Fibroblast of lung (primary cell): ENCODE measurements at regions not wholly inside any gene's neighbourhood (a gene's known extent, or its start where the extent isn't known, plus 50 kb on each side); places are given as distances from the start of the nearest gene placed in this dataset.

Source experiments
- DNase-seq, 2 donors: peaks; one replicate each; pipeline versions ENCODE4 v3.0.0 to v3.0.0-alpha.2; 2010; ENCODE audit warnings: low read depth in 2 of 2
- H2AFZ ChIP-seq: 2 replicates; pipeline ENCODE4 v1.5.1; 2012; ENCODE audit warnings: low read length, control low read depth, inconsistent platforms
- H3K27ac ChIP-seq: 2 replicates; pipeline ENCODE4 v1.5.1; 2011; ENCODE audit warnings: low read length, control low read depth; ENCODE audit not compliant: insufficient read depth
- H3K27me3 ChIP-seq: 2 replicates; pipeline ENCODE4 v1.5.1; 2011; ENCODE audit warnings: mild to moderate bottlenecking, low read length; ENCODE audit not compliant: control insufficient read depth, insufficient read depth
- H3K36me3 ChIP-seq: 2 replicates; pipeline ENCODE4 v1.5.1; 2011; ENCODE audit warnings: low read length; ENCODE audit not compliant: control insufficient read depth, insufficient read depth
- H3K4me1 ChIP-seq: 2 replicates; pipeline ENCODE4 v1.5.1; 2011; ENCODE audit warnings: low read length; ENCODE audit not compliant: control insufficient read depth, insufficient read depth; ENCODE audit errors: extremely low read depth
- H3K4me2 ChIP-seq: 2 replicates; pipeline ENCODE4 v1.5.1; 2011; ENCODE audit warnings: low read length, control low read depth; ENCODE audit not compliant: insufficient read depth; ENCODE audit errors: extremely low read depth
- H3K4me3 ChIP-seq, 4 experiments: fragments of 200-600 bp in 1 of 4; sonication (generic) in 1 of 4; replicated peaks in 1 of 4; 2 replicates each; pipeline ENCODE4 v1.5.1; 2011 to 2016; ENCODE audit warnings: low read length in 4 of 4, low read depth in 3 of 4, mild to moderate bottlenecking in 3 of 4, control low read depth in 2 of 4, inconsistent platforms in 1 of 4, mixed read lengths in 1 of 4; ENCODE audit not compliant: insufficient read depth in 1 of 4; ENCODE audit errors: control extremely low read depth in 1 of 4
- H3K79me2 ChIP-seq: 2 replicates; pipeline ENCODE4 v1.5.1; 2012; ENCODE audit warnings: mild to moderate bottlenecking, low read length, inconsistent platforms; ENCODE audit not compliant: control insufficient read depth, insufficient read depth
- H3K9ac ChIP-seq: 2 replicates; pipeline ENCODE4 v1.5.1; 2011; ENCODE audit warnings: mild to moderate bottlenecking, low read length, control low read depth; ENCODE audit not compliant: insufficient read depth
- H3K9me3 ChIP-seq: 2 replicates; pipeline ENCODE4 v1.5.1; 2012; ENCODE audit warnings: low read depth, low read length; ENCODE audit not compliant: control insufficient read depth, insufficient read depth
- H4K20me1 ChIP-seq: 2 replicates; pipeline ENCODE4 v1.5.1; 2011; ENCODE audit warnings: low read length; ENCODE audit not compliant: control insufficient read depth, insufficient read depth; ENCODE audit errors: extremely low read depth
- EZH2 ChIP-seq: IDR thresholded peaks from 2 replicates; pipeline ENCODE4 v1.5.1; 2012; ENCODE audit warnings: low read length, control low read depth, mild to moderate bottlenecking; ENCODE audit errors: missing control alignments
- TF ChIP-seq, protein P1 (sequence below), 2 donors: IDR thresholded peaks in 1 of 2; conservative IDR thresholded peaks in 1 of 2; 1 replicate in 1 of 2; 2 replicates in 1 of 2; pipeline ENCODE4 v1.5.1; 2011 to 2012; ENCODE audit warnings: low read length in 2 of 2, control low read depth in 1 of 2, inconsistent platforms in 1 of 2, low read depth in 1 of 2, mild to moderate bottlenecking in 1 of 2

GRCh38 chr2:118709786-118710185, 137.7 kb downstream of the EN1 start:
- H3K4me2 ChIP-seq, result no peak overlapping the region
- H3K27ac ChIP-seq, result no peak overlapping the region
- no peaks in the 10 kb centered on the region for H3K79me2 ChIP-seq
- H3K4me1 ChIP-seq, result no peaks in the 10 kb centered on the region
- H3K9me3 ChIP-seq, result no peaks in the 10 kb centered on the region
- H3K36me3 ChIP-seq, result no peaks in the 10 kb centered on the region
- H2AFZ ChIP-seq, result no peak overlapping the region
- no peak overlapping the region for H3K9ac ChIP-seq
- no peak for TF ChIP-seq EZH2
- TF ChIP-seq, protein P1, sequence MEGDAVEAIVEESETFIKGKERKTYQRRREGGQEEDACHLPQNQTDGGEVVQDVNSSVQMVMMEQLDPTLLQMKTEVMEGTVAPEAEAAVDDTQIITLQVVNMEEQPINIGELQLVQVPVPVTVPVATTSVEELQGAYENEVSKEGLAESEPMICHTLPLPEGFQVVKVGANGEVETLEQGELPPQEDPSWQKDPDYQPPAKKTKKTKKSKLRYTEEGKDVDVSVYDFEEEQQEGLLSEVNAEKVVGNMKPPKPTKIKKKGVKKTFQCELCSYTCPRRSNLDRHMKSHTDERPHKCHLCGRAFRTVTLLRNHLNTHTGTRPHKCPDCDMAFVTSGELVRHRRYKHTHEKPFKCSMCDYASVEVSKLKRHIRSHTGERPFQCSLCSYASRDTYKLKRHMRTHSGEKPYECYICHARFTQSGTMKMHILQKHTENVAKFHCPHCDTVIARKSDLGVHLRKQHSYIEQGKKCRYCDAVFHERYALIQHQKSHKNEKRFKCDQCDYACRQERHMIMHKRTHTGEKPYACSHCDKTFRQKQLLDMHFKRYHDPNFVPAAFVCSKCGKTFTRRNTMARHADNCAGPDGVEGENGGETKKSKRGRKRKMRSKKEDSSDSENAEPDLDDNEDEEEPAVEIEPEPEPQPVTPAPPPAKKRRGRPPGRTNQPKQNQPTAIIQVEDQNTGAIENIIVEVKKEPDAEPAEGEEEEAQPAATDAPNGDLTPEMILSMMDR (conservative IDR thresholded peaks at IDR 0.05 in 1 of 2, IDR thresholded peaks at IDR 0.05 in 1 of 2; ENCODE audit: low read depth in 1 of 2, low read length in 2 of 2), result no peak
- no peaks in the 10 kb centered on the region for H4K20me1 ChIP-seq
- DNase-seq, result no peak
- peaks cover 4% of the 10 kb centered on the region for H3K27me3 ChIP-seq
- H3K4me3 ChIP-seq, result no peak overlapping the region

GRCh38 chr2:118706844-118707243, 140.6 kb downstream of the EN1 start:
- H3K4me2 ChIP-seq, result no peak overlapping the region
- H3K27ac ChIP-seq, result no peak overlapping the region
- H4K20me1 ChIP-seq, result no peaks in the 10 kb centered on the region
- no peak for DNase-seq
- H3K4me3 ChIP-seq, result no peak overlapping the region
- peaks cover 4% of the 10 kb centered on the region for H3K27me3 ChIP-seq
- no peak overlapping the region for H3K9ac ChIP-seq
- H3K4me1 ChIP-seq, result no peaks in the 10 kb centered on the region
- H2AFZ ChIP-seq, result no peak overlapping the region
- H3K36me3 ChIP-seq, result no peaks in the 10 kb centered on the region
- H3K9me3 ChIP-seq, result no peaks in the 10 kb centered on the region
- H3K79me2 ChIP-seq, result no peaks in the 10 kb centered on the region
- no peak for TF ChIP-seq EZH2
- TF ChIP-seq, protein P1 (conservative IDR thresholded peaks at IDR 0.05 in 1 of 2, IDR thresholded peaks at IDR 0.05 in 1 of 2; ENCODE audit: low read depth in 1 of 2, low read length in 2 of 2), result no peak

DNA sequence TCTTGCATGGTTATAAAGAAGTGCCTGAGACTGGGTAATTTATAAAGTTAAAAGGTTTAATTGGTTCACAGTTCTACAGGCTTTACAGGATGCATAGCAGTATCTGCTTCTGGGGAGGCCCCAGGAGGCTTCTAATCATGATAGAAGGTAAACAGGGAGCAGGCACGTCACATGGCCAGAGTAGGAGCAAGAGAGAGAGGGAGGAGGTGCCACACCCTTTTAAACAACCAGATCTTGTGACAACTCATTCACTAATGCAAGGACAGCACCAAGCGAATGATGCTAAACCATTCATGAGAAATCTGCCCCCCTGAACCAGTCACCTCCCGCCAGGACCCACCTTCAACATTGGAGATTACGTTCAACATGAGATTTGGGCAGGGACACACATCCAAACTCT, 141.1 kb downstream of the EN1 start:
- no peak for TF ChIP-seq EZH2
- TF ChIP-seq, protein P1 (conservative IDR thresholded peaks at IDR 0.05 in 1 of 2, IDR thresholded peaks at IDR 0.05 in 1 of 2; ENCODE audit: low read depth in 1 of 2, low read length in 2 of 2), result no peak
- no peak overlapping the region for H2AFZ ChIP-seq
- H3K4me2 ChIP-seq, result no peak overlapping the region
- no peak overlapping the region for H3K9ac ChIP-seq
- H3K4me3 ChIP-seq, result no peak overlapping the region
- H3K36me3 ChIP-seq, result no peaks in the 10 kb centered on the region
- no peaks in the 10 kb centered on the region for H3K9me3 ChIP-seq
- H3K27me3 ChIP-seq, result peaks cover 4% of the 10 kb centered on the region
- no peaks in the 10 kb centered on the region for H3K79me2 ChIP-seq
- no peak overlapping the region for H3K27ac ChIP-seq
- DNase-seq, result no peak
- no peaks in the 10 kb centered on the region for H4K20me1 ChIP-seq
- H3K4me1 ChIP-seq, result no peaks in the 10 kb centered on the region
